ENCODE measurements at regions not wholly inside any gene's neighbourhood (a gene's known extent, or its start where the extent isn't known, plus 50 kb on each side); places are given as distances from the start of the nearest gene placed in this dataset.

GRCh38 chr1:209076688-209077087 is 506.8 kb upstream of the CAMK1G start:
- no peak for TF ChIP-seq POLR2A (IDR thresholded peaks at IDR 0.05; ENCODE audit: low read depth, low read length)
- no peak for TF ChIP-seq POLR2AphosphoS5 (IDR thresholded peaks at IDR 0.05; ENCODE audit: low read depth, low read length)
- TF ChIP-seq TAF1 (IDR thresholded peaks at IDR 0.05; ENCODE audit: low read depth, low read length): no peak
- no peak for TF ChIP-seq POU2F2 (IDR thresholded peaks at IDR 0.05; ENCODE audit: low read depth, low read length)

Measured in GM12891 (cell line).